ENCODE measurements at regions not wholly inside any gene's neighbourhood (a gene's known extent, or its start where the extent isn't known, plus 50 kb on each side); places are given as distances from the start of the nearest gene placed in this dataset.

DNA sequence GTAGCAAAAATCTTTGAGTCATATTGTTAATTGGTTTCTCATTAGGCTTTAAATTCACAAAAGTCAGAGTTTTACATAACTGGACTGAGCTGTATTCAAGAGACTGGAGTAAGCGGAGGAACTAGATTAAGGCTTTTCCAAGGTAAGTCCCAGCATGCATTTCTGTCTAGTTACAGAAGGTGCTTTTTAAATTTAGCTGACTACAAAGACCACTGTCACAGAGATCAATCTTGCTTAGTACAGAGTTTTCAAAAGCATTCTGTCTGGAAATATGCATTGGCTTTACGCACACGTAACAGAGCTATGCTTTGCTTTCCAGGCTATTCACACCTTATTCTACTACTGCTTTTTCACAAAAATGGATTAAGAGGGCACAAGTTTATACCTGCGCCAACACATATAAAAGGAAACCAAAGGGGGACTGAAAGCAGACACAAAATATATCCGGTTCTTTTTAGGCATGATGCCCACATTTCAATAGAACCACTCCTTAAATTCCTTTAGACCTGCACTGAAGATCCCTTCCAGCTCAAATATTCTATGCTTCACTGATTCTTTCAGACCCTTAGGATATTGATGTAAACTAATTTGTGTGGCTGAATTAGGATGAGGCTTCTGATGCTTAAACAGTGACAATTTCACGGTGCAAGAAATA, 560.7 kb upstream of the CRIM1 start:
- in situ Hi-C loops (cut with HindIII; ENCODE audit: low pct_ligation_motif_present, low pct_unique_long_range_greater_than_20kb, low sequenced_read_pairs): no loop called here
- DNase-seq: no peak

DNA sequence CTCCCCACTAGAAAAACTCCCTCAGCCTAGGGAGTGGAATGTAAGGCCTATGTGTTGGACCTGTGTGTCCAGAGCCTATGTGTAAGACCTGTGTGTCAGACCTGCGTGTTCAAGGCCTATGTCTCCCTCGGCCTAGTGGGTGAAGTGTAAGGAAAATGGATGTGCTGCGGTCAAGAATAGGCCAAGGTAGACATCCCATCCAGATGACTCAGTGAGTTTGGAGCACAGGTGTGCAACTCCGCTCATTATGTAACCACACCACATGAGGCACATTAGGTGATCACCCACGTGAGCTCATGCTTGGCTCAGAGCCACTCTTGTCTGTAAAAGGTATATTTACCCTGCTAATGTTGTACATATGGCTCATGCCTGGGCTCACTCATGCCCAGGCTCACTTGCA, 565.3 kb upstream of the CRIM1 start:
- no peak for DNase-seq
- in situ Hi-C loops (cut with HindIII; ENCODE audit: low pct_ligation_motif_present, low pct_unique_long_range_greater_than_20kb, low sequenced_read_pairs): no loop called here

DNA sequence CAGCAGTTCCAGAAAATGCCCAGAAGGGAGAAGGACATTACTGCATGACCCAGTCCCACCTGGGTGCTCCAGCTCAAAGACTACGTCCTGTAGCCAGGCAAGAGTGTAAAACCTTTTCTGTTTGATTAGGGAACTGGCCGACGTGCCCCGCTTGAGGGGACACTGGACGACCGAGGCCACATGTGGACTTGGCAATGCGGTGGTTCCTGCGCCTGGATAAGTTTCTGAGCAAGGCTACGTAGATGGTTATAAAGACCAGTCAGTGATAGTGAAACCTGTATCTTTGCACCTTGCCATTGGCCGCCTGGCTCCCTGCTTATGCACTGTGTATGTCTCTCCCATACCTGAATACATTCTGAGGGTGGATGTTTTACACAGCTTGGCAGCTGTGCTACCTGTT, 567.0 kb upstream of the CRIM1 start:
- in situ Hi-C loops (cut with HindIII; ENCODE audit: low pct_ligation_motif_present, low pct_unique_long_range_greater_than_20kb, low sequenced_read_pairs): no loop called here

DNA sequence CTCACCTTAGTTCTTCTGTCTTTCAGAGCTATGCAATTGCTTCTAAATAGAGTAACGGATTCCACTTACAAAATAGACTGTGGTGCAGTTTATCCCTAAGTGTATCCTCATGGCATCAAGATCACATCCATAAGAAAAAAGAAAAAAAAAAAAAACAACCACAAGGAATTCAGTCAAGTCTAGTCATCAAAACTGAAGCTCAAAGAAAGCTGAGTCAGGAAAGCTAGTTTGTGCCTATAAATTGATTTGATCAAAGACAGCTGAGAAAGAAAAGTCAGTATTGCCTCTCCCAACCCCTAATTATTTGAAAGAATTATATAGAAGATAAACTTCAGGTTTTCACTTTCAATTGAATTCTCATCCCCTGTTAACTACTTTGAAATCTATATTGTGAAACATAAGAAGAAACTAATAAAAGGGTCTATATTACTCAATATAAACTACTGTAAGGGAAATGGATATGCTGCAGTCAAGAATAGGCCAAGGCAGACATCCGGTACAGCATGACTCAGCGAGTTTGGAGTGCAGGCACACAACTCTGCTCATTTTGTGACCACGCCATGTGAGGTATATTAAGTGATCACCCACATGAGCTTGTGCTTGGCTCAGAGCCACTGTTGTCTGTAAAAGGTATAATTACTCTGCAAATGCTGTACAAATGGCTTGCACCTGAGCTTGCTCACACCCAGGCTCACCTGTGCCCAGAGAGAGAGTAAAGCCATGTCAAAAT, 568.1 kb upstream of the CRIM1 start:
- DNase-seq: no peak

More for the DNA sequence above, 567.0 kb upstream of the CRIM1 start:
- DNase-seq: no peak

DNA sequence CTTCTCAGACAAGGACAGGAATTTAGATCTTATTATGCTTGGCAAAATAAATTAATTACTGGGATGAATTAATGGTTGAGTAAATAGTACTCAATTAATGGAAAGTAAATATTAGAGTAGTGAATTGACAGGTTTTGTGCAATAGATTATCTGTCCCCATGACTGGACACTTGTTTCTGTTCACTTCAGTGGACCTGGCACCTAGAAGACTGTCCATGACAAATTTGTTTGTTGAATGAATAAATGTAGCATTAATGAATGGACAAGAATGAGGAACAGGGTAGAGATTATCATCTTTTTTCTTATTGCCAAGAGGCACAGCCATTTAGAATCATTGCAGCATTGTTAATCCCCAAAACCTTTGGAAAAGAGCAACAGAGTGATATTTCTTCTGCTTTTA, 570.0 kb upstream of the CRIM1 start:
- DNase-seq: no peak
- in situ Hi-C loops (cut with HindIII; ENCODE audit: low pct_ligation_motif_present, low pct_unique_long_range_greater_than_20kb, low sequenced_read_pairs): no loop called here

More for the DNA sequence above, 568.1 kb upstream of the CRIM1 start:
- in situ Hi-C loops (cut with HindIII; ENCODE audit: low pct_ligation_motif_present, low pct_unique_long_range_greater_than_20kb, low sequenced_read_pairs): no loop called here

DNA sequence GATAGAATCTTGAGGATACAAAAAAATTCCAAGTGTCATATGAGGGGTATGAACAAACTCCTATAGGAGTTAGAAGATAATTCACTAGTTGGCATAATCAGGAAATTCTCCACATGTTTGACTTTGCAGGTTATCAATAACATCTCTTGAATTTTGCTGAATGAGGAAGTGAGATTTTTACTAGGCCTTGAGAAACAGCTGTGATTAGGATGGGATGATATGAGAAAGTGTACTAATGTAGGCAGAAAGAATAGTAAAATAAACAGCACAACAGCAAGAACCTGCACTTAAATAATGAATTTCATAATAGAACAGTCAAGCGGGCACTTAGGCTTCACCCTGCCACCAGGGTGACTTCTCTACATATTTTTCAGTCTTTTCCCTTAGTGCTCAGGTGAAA, 570.8 kb upstream of the CRIM1 start:
- in situ Hi-C loops (cut with HindIII; ENCODE audit: low pct_ligation_motif_present, low pct_unique_long_range_greater_than_20kb, low sequenced_read_pairs): no loop called here

DNA sequence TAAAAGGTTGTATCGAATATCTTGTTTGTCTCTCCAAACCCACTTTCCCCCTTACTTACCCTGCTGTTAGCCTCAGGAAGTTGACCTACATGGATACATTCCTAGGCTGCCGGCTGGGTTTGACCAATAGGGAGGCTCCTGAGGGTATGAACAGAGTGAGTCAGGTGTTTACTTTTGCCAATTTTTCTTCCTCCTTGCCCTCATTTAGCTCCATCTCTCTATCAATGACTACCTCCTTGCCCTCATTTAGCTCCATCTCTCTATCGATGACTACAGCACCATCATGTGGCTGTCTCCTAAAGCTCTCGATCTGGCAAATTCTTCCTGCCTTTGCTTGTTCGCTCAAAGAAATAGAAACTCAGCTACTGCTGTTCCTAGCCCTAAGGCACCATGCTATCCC, 571.9 kb upstream of the CRIM1 start:
- DNase-seq: no peak
- in situ Hi-C loops (cut with HindIII; ENCODE audit: low pct_ligation_motif_present, low pct_unique_long_range_greater_than_20kb, low sequenced_read_pairs): no loop called here

More for the DNA sequence above, 570.8 kb upstream of the CRIM1 start:
- no peak for DNase-seq

DNA sequence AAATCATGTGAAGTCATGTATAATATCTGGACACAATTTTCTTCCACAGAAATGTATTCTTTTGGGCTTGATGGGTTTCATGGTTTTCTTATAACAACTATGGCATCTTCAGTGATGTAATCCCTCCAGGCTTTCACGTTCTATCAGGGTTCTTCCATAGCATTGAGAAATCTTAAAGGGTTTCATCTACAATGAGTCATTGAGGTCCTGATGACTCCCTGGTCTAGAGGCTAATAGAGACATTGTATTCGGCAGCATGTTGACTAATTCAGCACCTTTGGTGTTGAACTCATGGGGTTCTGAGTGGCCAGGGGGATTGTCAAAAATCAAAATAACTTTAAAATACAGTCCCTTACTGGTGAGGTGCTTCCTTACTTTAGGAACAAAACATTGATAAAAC, 614.0 kb upstream of the CRIM1 start:
- no peak for DNase-seq
- in situ Hi-C loops (cut with HindIII; ENCODE audit: low pct_ligation_motif_present, low pct_unique_long_range_greater_than_20kb, low sequenced_read_pairs): no loop called here

DNA sequence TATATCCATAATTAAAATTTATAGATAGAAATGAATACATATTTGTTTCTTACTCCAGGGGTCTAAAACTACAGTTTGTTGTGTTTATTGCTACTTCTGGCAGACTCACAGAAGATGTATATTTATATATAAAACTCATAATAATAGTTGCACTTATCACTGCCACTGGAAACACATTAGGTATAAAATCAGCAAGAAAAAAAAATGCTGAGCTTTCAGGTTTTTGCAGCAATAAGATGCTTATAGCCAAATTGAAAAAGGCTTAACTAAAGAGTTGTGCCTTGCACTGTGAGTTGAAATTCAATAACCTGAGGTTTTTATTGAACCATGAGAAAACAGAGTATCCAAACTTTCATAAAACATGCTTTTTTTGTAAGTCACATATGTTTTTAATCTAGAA, 623.9 kb upstream of the CRIM1 start:
- in situ Hi-C loops (cut with HindIII; ENCODE audit: low pct_ligation_motif_present, low pct_unique_long_range_greater_than_20kb, low sequenced_read_pairs): no loop called here

DNA sequence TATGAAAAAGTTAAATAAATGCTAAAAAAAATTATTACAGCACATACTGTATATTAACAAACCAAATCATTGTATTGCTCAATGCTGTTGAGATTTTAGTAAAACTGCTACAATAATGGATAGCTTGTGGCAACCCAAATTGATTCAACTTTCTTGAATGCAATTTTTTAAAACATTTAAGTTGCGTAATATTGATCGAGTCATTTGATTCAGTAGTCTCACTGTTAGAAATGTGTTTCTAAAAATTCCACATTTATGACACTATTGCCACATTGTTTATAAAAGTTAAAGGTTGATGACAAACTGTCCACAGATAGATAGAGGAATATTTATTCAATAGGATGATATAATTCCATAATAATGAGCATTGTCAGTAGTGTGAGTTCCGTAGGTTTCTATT, 640.7 kb upstream of the CRIM1 start:
- no peak for DNase-seq

More for the DNA sequence above, 623.9 kb upstream of the CRIM1 start:
- DNase-seq: no peak

DNA sequence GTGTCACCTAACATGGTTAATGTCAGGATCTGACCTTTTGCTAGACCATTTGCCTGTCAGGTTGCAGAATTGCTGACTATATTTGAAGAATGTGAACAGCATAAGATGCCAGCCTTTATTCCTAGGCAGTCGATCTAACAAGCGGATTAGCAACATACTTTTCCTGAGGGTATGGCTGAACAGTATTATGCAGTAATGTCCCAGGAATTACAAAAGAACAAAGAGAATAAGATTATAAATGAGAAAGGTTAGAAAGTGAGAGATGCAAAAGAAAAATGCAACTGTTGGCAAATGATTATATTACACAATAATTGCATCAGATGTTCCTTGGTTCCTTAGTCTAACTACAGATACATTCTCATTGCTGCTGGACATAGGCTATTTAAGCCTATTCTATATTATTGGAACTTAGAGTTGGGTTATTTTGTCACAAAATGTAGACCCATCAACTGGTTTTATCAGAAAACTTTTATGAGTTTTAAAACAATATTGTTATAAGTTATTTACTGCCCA, 647.1 kb upstream of the CRIM1 start:
- in situ Hi-C loops (cut with HindIII; ENCODE audit: low pct_ligation_motif_present, low pct_unique_long_range_greater_than_20kb, low sequenced_read_pairs): no loop called here
- DNase-seq: no peak

More for the DNA sequence above, 640.7 kb upstream of the CRIM1 start:
- in situ Hi-C loops (cut with HindIII; ENCODE audit: low pct_ligation_motif_present, low pct_unique_long_range_greater_than_20kb, low sequenced_read_pairs): no loop called here

DNA sequence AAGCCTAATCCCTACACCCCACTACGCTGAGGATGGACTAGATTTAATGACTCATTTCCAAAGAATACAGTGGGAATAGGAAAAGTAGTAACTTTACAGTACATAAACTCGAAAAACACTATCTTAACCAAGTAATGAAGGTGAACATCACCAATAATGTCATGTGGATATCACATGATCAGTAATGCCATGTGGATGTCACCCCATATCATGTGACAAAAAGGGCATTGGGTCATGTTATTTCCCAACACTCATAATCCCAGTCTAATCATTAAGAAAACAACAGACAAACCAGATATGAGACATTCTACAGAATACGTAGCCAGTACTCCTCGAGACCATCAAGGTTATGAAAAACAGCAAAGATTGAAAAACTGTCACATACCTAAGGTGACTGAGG, 667.3 kb upstream of the CRIM1 start:
- no peak for DNase-seq
- in situ Hi-C loops (cut with HindIII; ENCODE audit: low pct_ligation_motif_present, low pct_unique_long_range_greater_than_20kb, low sequenced_read_pairs): no loop called here

DNA sequence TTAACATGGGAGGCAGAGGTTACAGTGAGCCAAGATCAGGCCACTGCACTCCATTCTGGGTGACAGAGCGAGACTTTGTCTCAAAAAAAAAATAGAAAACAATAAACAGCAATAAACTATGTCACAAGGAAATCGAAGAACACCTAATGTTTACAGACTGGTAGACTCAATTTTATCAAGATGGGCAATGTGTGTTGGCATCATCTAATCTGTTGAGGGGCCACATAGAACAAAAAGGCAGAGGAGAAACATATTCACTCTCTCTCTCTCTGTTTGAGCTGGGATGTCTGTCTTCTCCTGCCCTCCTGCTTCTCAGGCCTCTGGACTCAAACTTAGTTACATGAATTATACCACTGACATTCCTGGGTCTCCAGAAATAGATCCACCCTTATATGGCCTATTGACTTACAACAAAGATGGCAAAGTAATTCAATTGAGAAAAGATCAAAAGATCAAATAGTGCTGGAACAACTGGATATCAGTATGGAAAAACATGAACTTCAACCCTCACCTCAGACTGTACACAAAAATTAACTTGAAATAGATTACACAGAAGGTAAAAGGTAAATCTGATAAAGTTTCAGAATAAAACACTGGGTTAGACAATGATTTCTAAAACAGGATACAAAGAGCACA, 703.8 kb upstream of the CRIM1 start:
- no peak for DNase-seq
- in situ Hi-C loops (cut with HindIII; ENCODE audit: low pct_ligation_motif_present, low pct_unique_long_range_greater_than_20kb, low sequenced_read_pairs): no loop called here

DNA sequence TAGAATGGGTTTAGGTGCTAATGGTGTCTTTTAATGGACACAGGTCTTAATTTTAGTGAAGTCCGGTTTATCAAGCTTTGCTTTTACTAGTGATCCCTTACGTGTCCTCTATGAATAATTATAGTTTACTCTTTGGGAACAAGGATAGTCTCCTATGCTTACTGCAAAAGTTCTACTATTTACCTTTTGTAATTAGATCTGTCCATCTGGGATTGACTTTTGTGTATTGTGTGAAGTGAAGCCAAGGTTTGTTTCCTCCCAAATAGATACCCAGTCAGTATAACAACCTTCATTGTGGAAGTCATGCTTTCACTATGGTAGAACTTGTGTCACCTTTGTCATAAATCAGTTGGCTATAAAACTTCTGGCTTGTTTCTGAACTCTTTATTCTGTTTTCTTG, 740.9 kb upstream of the CRIM1 start:
- no peak for DNase-seq
- in situ Hi-C loops (cut with HindIII; ENCODE audit: low pct_ligation_motif_present, low pct_unique_long_range_greater_than_20kb, low sequenced_read_pairs): no loop called here

DNA sequence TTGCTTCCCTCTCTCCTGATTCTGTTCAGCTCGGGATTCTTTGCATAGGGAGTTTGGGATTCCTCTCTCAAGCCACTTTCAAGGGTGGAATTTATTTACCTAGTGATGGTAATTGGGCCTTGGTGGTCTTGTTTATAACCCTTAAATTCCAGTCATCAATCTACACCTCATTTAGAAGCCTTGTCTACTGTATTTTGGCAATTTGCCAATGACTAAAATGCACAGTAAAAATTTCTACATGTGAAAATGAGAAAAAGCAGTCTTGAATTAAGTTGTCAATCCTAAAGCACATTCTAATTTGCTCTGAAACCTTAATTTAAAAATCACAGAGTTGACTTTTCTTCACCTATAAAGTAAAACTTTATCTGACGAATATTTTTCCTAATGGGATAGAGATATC, 749.2 kb upstream of the CRIM1 start:
- in situ Hi-C loops (cut with HindIII; ENCODE audit: low pct_ligation_motif_present, low pct_unique_long_range_greater_than_20kb, low sequenced_read_pairs): no loop called here
- DNase-seq: no peak

DNA sequence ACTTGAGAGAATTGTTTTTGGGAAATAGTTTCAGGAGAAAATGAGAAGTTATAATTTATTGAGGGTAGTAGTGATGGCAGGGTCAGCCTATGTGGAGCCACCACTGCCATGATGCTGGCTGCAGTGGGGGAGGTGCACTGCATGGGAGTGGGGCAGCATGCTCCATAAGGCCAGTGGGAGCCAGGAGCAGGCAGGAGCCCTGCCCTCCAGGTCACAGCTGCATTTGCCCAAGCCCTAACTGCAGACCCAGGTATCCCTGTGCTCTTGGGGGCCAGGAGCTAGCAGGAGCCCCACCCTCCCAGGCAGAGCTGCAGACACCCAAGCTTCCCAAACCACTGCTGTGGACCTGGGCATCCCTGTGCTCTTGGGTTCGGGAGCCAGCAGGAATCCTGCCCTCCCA, 757.3 kb upstream of the CRIM1 start:
- DNase-seq: no peak
- in situ Hi-C loops (cut with HindIII; ENCODE audit: low pct_ligation_motif_present, low pct_unique_long_range_greater_than_20kb, low sequenced_read_pairs): no loop called here

DNA sequence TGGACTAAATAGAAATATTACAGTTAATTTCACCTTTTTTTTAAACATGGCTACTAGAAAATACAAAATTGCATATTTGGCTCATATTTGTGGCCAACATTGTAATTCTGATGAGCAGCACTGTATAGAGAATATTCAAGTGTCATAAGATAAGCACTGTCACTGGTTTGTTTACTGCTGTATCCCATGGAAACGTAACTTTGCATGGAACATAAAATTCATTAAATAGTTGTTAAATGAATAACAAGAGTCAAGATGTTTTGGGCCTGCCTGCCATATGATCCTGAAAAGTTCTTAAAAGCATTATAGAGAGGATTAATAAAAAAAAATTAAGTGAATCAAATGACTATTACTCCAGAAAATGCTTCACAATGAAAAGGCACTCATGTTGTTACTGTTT, 763.7 kb upstream of the CRIM1 start:
- DNase-seq: no peak
- in situ Hi-C loops (cut with HindIII; ENCODE audit: low pct_ligation_motif_present, low pct_unique_long_range_greater_than_20kb, low sequenced_read_pairs): no loop called here

DNA sequence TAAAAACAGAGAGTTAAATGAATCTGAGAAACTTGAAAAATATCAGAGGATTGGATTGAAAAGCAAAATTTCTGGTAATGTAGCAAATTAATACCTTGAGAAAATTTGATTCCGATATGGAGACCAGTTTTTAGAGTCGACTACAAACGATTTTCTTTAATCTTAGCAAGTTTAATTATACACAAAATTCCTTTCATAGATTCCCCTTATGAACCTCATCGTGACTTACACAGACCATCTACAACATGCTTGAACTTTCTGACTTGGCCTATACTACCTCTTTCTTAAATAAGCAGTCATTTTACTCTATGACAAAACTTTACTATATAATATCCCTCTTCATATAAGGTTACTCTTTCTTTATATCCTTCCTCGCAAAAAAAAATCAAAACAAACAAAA, 769.6 kb upstream of the CRIM1 start:
- in situ Hi-C loops (cut with HindIII; ENCODE audit: low pct_ligation_motif_present, low pct_unique_long_range_greater_than_20kb, low sequenced_read_pairs): no loop called here
- DNase-seq: no peak

DNA sequence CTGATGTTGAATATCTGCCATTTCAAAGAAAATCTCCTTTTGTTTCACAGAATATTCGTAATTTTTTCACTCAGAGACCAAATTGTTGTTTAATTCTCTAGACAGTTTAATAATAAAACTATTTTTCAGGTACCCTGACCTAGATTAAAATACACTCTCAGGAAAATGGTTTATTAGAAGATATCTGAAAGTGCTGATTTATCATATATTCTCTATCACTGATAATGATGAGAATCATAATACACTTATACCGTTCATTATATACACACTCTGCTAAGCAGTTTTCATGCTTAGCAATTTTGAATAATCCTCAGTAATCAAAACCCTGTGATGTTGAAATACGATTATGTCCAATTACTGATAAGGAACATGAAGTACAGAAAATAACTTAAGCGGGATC, 772.9 kb upstream of the CRIM1 start:
- in situ Hi-C loops (cut with HindIII; ENCODE audit: low pct_ligation_motif_present, low pct_unique_long_range_greater_than_20kb, low sequenced_read_pairs): no loop called here
- no peak for DNase-seq

DNA sequence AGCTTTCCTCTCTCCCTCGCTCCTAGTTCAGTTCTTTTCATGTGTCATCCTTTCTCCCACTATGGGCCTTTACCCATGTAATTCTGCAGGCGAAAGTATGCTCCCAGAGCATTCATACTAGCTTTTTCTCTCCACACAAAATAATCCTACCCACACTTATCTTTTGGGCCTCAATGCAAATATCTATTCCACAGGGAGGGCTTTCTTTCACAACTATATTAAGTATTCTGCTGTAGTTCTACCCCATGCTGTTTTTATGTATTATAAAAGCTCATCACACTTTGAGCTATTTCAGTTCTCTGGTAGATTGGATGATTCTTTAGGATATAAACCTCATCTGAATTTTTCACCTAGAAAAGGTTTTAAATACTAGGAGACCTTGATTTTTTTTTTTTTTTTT, 774.6 kb upstream of the CRIM1 start:
- no peak for DNase-seq
- in situ Hi-C loops (cut with HindIII; ENCODE audit: low pct_ligation_motif_present, low pct_unique_long_range_greater_than_20kb, low sequenced_read_pairs): no loop called here
